Ascending aorta (tissue), 2 donors: ENCODE measurements at regions not wholly inside any gene's neighbourhood (a gene's known extent, or its start where the extent isn't known, plus 50 kb on each side); places are given as distances from the start of the nearest gene placed in this dataset.

Experiments used
- DNase-seq, 2 donors: peaks; one replicate each; pipeline ENCODE4 v3.0.0-alpha.2; 2019; ENCODE audit warnings: low spot score in 2 of 2
- H3K27ac ChIP-seq, 2 donors: fragments of 200-600 bp; sonication (generic); one replicate each; pipeline ENCODE4 v1.5.1; 2016 to 2017; ENCODE audit warnings: mild to moderate bottlenecking in 1 of 2
- H3K27me3 ChIP-seq: fragments of 200-600 bp; sonication (generic); one replicate; pipeline ENCODE4 v1.5.1; 2017
- H3K36me3 ChIP-seq, 2 donors: fragments of 200-600 bp; sonication (generic); one replicate each; pipeline ENCODE4 v1.5.1; 2016
- H3K4me1 ChIP-seq, 2 donors: fragments of 200-600 bp; sonication (generic); one replicate each; pipeline ENCODE4 v1.5.1; 2016 to 2017; ENCODE audit warnings: mild to moderate bottlenecking in 1 of 2
- H3K4me3 ChIP-seq, 2 donors: fragments of 200-600 bp; sonication (generic); one replicate each; pipeline ENCODE4 v1.5.1; 2016 to 2017; ENCODE audit warnings: mild to moderate bottlenecking in 1 of 2
- H3K9me3 ChIP-seq, 2 donors: fragments of 200-600 bp; sonication (generic); one replicate each; pipeline ENCODE4 v1.5.1; 2016
- intact Hi-C: fragments of 100-400 bp; cut with DNase I; formaldehyde crosslinking; loops from one replicate; pipeline ENCODE4 v1.15.1; 2023
- TF ChIP-seq, protein P1 (sequence below), 3 experiments: fragments of 200-600 bp in 2 of 3; fragments of 450-650 bp in 1 of 3; sonication (generic) in 2 of 3; IDR thresholded peaks; one replicate each; pipeline ENCODE4 v1.5.1; 2016 to 2019; ENCODE audit warnings: antibody characterized with exemption in 3 of 3, mild to moderate bottlenecking in 1 of 3, moderate library complexity in 1 of 3

DNA sequence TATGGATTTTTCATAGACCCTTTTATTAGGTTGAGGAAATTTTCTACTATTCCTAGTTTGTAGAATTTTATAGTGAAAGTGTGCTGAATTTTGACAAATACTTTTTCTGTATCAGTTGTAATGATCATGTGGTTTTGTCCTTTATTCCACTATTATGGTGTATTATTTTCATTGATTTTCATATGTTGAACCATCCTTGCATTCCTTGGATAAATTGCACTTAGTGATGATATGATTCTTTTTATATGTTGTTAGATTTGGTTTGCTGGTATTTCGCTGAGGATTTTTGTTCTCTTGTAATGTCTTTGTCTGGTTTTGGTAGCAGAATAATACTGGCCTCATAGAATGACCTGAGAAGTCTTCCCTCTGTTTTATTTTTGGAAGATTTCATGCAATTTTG is 140.6 kb upstream of the CDK6 start:
- DNase-seq = no peak
- peaks cover 0 to 25% of the 10 kb centered on the region in 2 donors for H3K9me3 ChIP-seq
- intact Hi-C loops = no loop called here

DNA sequence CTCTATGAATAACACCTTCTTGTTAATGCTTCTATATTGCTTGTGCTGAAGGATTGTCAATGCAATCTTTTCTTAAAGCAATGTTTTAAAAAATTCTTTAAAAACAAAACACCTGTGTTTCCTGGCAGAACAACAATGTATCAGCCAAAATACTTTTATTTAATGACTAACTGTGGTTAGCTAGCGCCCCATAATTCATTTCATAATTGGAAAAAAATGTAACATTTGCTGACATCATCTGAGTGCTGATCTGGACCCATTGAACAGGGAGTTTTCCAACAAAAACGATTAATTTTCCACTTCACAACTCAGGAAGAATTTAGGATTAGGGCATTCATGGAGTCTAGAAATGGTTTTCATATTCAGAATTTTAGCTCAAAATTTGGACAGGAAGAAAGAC is 137.6 kb upstream of the CDK6 start:
- H3K9me3 ChIP-seq = peaks cover 0 to 25% of the 10 kb centered on the region in 2 donors
- H3K27ac ChIP-seq = no peak overlapping the region
- no peak overlapping the region for H3K4me3 ChIP-seq
- no peaks in the 10 kb centered on the region for H3K4me1 ChIP-seq
- intact Hi-C loops = no loop called here
- TF ChIP-seq, protein P1, sequence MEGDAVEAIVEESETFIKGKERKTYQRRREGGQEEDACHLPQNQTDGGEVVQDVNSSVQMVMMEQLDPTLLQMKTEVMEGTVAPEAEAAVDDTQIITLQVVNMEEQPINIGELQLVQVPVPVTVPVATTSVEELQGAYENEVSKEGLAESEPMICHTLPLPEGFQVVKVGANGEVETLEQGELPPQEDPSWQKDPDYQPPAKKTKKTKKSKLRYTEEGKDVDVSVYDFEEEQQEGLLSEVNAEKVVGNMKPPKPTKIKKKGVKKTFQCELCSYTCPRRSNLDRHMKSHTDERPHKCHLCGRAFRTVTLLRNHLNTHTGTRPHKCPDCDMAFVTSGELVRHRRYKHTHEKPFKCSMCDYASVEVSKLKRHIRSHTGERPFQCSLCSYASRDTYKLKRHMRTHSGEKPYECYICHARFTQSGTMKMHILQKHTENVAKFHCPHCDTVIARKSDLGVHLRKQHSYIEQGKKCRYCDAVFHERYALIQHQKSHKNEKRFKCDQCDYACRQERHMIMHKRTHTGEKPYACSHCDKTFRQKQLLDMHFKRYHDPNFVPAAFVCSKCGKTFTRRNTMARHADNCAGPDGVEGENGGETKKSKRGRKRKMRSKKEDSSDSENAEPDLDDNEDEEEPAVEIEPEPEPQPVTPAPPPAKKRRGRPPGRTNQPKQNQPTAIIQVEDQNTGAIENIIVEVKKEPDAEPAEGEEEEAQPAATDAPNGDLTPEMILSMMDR (IDR thresholded peaks at IDR 0.05) = no peak
- no peaks in the 10 kb centered on the region for H3K27me3 ChIP-seq
- DNase-seq = no peak
- no peaks in the 10 kb centered on the region for H3K36me3 ChIP-seq

More for the DNA sequence above, 140.6 kb upstream of the CDK6 start:
- no peaks in the 10 kb centered on the region for H3K27me3 ChIP-seq
- H3K27ac ChIP-seq = no peak overlapping the region
- no peak overlapping the region for H3K4me3 ChIP-seq
- H3K4me1 ChIP-seq = no peaks in the 10 kb centered on the region
- TF ChIP-seq, protein P1 (IDR thresholded peaks at IDR 0.05) = no peak
- H3K36me3 ChIP-seq = no peaks in the 10 kb centered on the region

DNA sequence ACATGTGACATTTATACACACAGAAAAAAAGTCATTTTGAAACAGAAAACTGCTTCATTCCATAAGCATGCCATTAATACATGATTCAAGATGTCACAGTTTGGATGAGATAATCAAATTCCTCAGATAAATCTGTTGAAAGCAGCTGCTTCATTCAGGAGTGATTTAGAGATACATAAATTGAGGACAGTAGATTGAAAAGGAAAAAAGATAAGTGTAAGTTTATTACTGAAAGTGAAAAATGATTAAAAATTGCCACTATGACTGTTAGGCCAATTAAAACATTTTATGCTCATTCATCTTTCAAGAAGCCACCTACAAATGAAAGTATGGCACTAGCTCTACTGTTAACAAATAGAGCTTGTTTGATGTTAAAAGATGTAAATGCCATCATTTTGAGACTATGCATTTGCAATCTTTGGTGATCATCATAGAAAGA is 136.9 kb upstream of the CDK6 start:
- H3K9me3 ChIP-seq = peaks cover 0 to 22% of the 10 kb centered on the region in 2 donors
- DNase-seq = no peak
- H3K4me1 ChIP-seq = no peaks in the 10 kb centered on the region
- H3K4me3 ChIP-seq = no peak overlapping the region
- intact Hi-C loops = no loop called here
- no peaks in the 10 kb centered on the region for H3K36me3 ChIP-seq
- H3K27me3 ChIP-seq = no peaks in the 10 kb centered on the region
- TF ChIP-seq, protein P1 (IDR thresholded peaks at IDR 0.05) = no peak
- no peak overlapping the region for H3K27ac ChIP-seq

DNA sequence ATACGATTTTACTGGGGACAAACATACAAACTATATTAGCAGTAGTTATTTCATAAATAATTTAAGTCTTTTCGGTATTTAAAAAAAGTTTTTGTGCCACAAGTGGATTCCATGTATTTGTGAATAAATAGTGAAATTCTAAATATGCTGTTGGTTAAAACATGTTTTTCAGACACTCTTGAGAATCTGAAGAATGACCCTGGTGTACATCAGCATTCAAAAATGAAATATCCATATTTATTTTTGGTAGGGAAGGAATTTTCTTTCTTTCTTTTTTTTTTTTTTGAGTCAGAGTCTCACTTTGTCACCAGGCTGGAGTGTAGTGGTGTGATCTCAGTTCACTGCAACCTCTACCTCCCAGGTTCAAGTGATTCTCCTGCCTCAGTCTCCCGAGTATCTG is 136.1 kb upstream of the CDK6 start:
- TF ChIP-seq, protein P1 (IDR thresholded peaks at IDR 0.05) = no peak
- DNase-seq = no peak
- peaks cover 0 to 14% of the 10 kb centered on the region in 2 donors for H3K9me3 ChIP-seq
- H3K4me3 ChIP-seq = no peak overlapping the region
- intact Hi-C loops = no loop called here
- H3K4me1 ChIP-seq = no peaks in the 10 kb centered on the region
- H3K36me3 ChIP-seq = no peaks in the 10 kb centered on the region
- H3K27ac ChIP-seq = no peak overlapping the region
- no peaks in the 10 kb centered on the region for H3K27me3 ChIP-seq

DNA sequence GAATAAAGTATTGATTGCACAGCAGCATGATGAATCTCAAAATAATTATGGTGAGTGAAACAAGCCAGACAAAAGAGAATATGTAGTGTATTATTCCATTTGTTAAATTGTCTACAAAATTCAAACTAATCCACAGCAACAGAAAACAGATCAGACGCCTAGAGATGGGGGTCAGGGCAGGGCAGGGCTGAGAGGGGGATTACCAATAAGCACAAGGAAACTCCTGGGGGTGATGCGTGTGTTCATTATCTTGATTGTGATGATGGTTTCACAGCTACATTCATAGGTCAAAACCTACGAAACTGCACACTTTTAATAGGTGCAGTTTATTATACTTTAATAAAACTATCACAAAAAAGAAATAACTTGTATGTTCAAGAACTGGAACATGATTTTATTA is 132.7 kb upstream of the CDK6 start:
- no peak overlapping the region for H3K27ac ChIP-seq
- H3K4me3 ChIP-seq = no peak overlapping the region
- intact Hi-C loops = no loop called here
- no peaks in the 10 kb centered on the region for H3K36me3 ChIP-seq
- no peaks in the 10 kb centered on the region for H3K4me1 ChIP-seq
- no peaks in the 10 kb centered on the region for H3K9me3 ChIP-seq
- no peaks in the 10 kb centered on the region for H3K27me3 ChIP-seq
- TF ChIP-seq, protein P1 (IDR thresholded peaks at IDR 0.05) = no peak
- no peak for DNase-seq

DNA sequence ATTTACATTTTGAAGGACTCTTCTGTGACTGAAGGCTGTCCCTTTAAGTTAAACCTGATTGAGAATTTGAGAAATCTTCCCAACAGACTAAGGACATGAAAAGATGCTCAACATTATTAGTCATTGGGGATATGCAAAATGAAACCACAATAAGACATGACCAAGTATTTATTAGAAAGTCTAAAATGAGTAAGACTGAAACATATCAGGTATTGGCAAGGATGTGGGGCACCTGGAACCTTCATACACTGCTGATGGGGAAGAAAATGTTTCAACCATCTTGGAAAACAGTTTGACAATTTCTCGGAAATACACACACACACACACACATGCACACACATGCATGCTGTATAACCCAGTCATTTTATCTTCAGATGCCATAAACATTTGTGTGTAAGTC is 132.1 kb upstream of the CDK6 start:
- Histone ChIP-seq H3K27ac (no peak overlapping the region), H3K4me1 (no peaks in the 10 kb centered on the region), H3K9me3 (no peaks in the 10 kb centered on the region), H3K36me3 (no peaks in the 10 kb centered on the region), H3K27me3 (no peaks in the 10 kb centered on the region), H3K4me3 (no peak overlapping the region)
- intact Hi-C loops = no loop called here
- TF ChIP-seq, protein P1 (IDR thresholded peaks at IDR 0.05) = no peak
- DNase-seq = no peak
